ENCODE measurements at regions not wholly inside any gene's neighbourhood (a gene's known extent, or its start where the extent isn't known, plus 50 kb on each side); places are given as distances from the start of the nearest gene placed in this dataset.

GRCh38 chr7:15099074-15099473, 196.5 kb upstream of the DGKB start:
- H3K4me3 ChIP-seq (ENCODE audit: low read length) = no peak overlapping the region
- H3K36me3 ChIP-seq (ENCODE audit: control insufficient read depth, insufficient read depth, low read length) = no peaks in the 10 kb centered on the region
- DNase-seq (ENCODE audit: low read depth, low spot score) = no peak
- H3K27ac ChIP-seq (ENCODE audit: low read length) = no peak overlapping the region
- H3K27me3 ChIP-seq (ENCODE audit: control insufficient read depth, insufficient read depth, low read length) = no peaks in the 10 kb centered on the region
- no peaks in the 10 kb centered on the region for H3K9me3 ChIP-seq (ENCODE audit: control insufficient read depth, insufficient read depth, low read length)
- no peaks in the 10 kb centered on the region for H3K4me1 ChIP-seq (ENCODE audit: control insufficient read depth, insufficient read depth, low read length)

DNA sequence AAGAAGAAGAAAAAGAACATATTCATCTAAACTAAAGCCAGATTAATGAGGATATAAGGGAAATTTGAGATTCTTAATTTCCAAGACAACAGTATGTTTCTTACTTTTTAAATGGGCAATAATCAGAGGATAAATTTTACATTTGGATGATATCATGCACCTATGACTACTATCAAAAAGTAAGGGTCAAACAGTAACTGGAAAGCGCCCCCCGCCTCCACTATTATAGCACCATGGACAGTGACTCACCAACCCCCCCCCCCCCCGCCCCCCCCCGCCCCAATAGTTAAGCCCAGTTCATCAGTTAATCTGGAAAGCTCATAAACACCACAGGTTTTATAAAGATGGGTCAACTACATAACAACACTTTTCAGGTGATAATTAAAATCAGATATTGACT, 194.3 kb upstream of the DGKB start:
- no peak for DNase-seq (ENCODE audit: low read depth, low spot score)
- no peak overlapping the region for H3K4me3 ChIP-seq (ENCODE audit: low read length)
- H3K27me3 ChIP-seq (ENCODE audit: control insufficient read depth, insufficient read depth, low read length) = no peaks in the 10 kb centered on the region
- no CpG with 5 or more reads among the region's 4 CpGs for WGBS (ENCODE audit: insufficient coverage, insufficient read length)
- no peak overlapping the region for H3K27ac ChIP-seq (ENCODE audit: low read length)
- H3K9me3 ChIP-seq (ENCODE audit: control insufficient read depth, insufficient read depth, low read length) = no peaks in the 10 kb centered on the region
- no peaks in the 10 kb centered on the region for H3K36me3 ChIP-seq (ENCODE audit: control insufficient read depth, insufficient read depth, low read length)
- H3K4me1 ChIP-seq (ENCODE audit: control insufficient read depth, insufficient read depth, low read length) = no peaks in the 10 kb centered on the region

DNA sequence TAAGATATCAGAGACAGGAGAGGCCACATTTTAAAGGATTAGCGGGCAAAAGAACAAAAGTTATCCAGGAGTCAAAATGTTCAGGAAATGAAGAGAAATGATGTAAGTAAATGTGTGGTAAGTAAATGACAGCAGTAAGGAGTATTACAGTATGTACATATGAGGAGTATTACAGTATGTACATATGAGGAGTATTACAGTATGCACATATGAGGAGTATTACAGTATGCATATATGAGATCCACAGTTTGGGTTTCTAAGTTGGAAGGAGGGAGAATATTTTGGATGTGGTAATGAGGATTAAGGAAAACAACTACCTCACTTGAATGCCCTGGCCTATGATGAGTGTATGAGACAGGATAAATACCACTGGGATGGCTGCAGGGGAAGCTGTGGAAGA, 192.4 kb upstream of the DGKB start:
- WGBS (ENCODE audit: insufficient coverage, insufficient read length) = no CpG with 5 or more reads among the region's 1 CpG
- H3K36me3 ChIP-seq (ENCODE audit: control insufficient read depth, insufficient read depth, low read length) = no peaks in the 10 kb centered on the region
- no peak overlapping the region for H3K27ac ChIP-seq (ENCODE audit: low read length)
- H3K27me3 ChIP-seq (ENCODE audit: control insufficient read depth, insufficient read depth, low read length) = no peaks in the 10 kb centered on the region
- no peaks in the 10 kb centered on the region for H3K9me3 ChIP-seq (ENCODE audit: control insufficient read depth, insufficient read depth, low read length)
- H3K4me1 ChIP-seq (ENCODE audit: control insufficient read depth, insufficient read depth, low read length) = no peaks in the 10 kb centered on the region
- no peak overlapping the region for H3K4me3 ChIP-seq (ENCODE audit: low read length)
- no peak for DNase-seq (ENCODE audit: low read depth, low spot score)

DNA sequence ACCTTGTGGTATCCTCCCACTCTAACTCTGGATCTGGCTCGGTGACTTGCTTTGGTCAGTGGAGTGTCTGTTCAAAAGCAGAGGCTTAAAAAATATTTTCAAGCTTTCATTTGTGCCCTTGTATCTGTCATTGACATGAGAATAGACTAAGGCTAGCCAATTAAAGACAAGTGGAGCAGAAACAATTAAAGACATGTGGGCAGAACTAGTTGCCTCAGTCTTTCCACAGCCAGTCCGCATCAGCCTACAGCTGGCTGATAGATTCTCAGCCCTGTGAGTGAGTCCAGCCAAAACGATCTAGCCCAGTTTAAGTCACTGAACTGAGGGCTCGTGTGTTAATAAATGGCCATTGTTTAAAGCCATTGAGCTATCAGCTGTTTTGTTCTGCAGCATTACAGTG, 185.2 kb upstream of the DGKB start:
- Histone ChIP-seq H3K27ac (ENCODE audit: low read length) (no peak overlapping the region), H3K36me3 (ENCODE audit: control insufficient read depth, insufficient read depth, low read length) (no peaks in the 10 kb centered on the region), H3K4me1 (ENCODE audit: control insufficient read depth, insufficient read depth, low read length) (peaks cover 2% of the 10 kb centered on the region; the same call in 1 of the 2 replicates), H3K27me3 (ENCODE audit: control insufficient read depth, insufficient read depth, low read length) (no peaks in the 10 kb centered on the region), H3K4me3 (ENCODE audit: low read length) (no peak overlapping the region), H3K9me3 (ENCODE audit: control insufficient read depth, insufficient read depth, low read length) (no peaks in the 10 kb centered on the region)
- DNase-seq (ENCODE audit: low read depth, low spot score) = no peak
- WGBS (ENCODE audit: insufficient coverage, insufficient read length) = no CpG with 5 or more reads among the region's 4 CpGs

- no peaks in the 10 kb centered on the region for H3K27me3 ChIP-seq (ENCODE audit: control insufficient read depth, insufficient read depth, low read length)
- no peak overlapping the region for H3K27ac ChIP-seq (ENCODE audit: low read length)
- H3K4me3 ChIP-seq (ENCODE audit: low read length) = no peak overlapping the region
- H3K36me3 ChIP-seq (ENCODE audit: control insufficient read depth, insufficient read depth, low read length) = no peaks in the 10 kb centered on the region
- H3K9me3 ChIP-seq (ENCODE audit: control insufficient read depth, insufficient read depth, low read length) = no peaks in the 10 kb centered on the region
- DNase-seq (ENCODE audit: low read depth, low spot score) = no peak
- peaks cover 2% of the 10 kb centered on the region; the same call in 1 of the 2 replicates for H3K4me1 ChIP-seq (ENCODE audit: control insufficient read depth, insufficient read depth, low read length)
- WGBS (ENCODE audit: insufficient coverage, insufficient read length) = no CpG with 5 or more reads among the region's 2 CpGs
Measured at GRCh38 chr7:15086862-15087261, 184.3 kb upstream of the DGKB start.

- no CpG with 5 or more reads among the region's 3 CpGs for WGBS (ENCODE audit: insufficient coverage, insufficient read length)
- no peaks in the 10 kb centered on the region for H3K27me3 ChIP-seq (ENCODE audit: control insufficient read depth, insufficient read depth, low read length)
- no peak for DNase-seq (ENCODE audit: low read depth, low spot score)
- no peak overlapping the region for H3K27ac ChIP-seq (ENCODE audit: low read length)
- no peak overlapping the region for H3K4me3 ChIP-seq (ENCODE audit: low read length)
- H3K36me3 ChIP-seq (ENCODE audit: control insufficient read depth, insufficient read depth, low read length) = no peaks in the 10 kb centered on the region
- no peaks in the 10 kb centered on the region for H3K9me3 ChIP-seq (ENCODE audit: control insufficient read depth, insufficient read depth, low read length)
- H3K4me1 ChIP-seq (ENCODE audit: control insufficient read depth, insufficient read depth, low read length) = peaks cover 2% of the 10 kb centered on the region; the same call in 1 of the 2 replicates
Measured at GRCh38 chr7:15086131-15086611, 183.6 kb upstream of the DGKB start.

DNA sequence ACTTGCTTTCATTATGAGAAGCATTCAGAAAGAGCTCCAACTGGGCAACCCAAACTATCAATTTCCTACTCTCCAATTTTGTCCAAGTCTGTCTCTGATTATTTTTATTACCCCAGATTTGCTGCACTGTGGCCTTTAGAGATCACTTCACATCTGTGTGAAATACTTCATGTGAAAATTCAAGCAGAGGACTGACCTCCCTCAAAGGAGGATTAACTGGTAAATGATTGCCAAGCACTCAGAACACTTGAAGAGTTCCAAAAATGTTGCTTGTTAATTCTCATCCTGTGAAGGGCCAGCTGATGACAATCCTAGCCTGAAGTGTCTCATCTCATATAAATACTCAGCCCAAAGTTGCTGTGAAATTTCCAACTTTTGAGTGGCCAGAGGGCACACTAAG, 182.8 kb upstream of the DGKB start:
- no peak for DNase-seq (ENCODE audit: low read depth, low spot score)
- Histone ChIP-seq H3K4me1 (ENCODE audit: control insufficient read depth, insufficient read depth, low read length) (peaks cover 2% of the 10 kb centered on the region; the same call in 1 of the 2 replicates), H3K36me3 (ENCODE audit: control insufficient read depth, insufficient read depth, low read length) (no peaks in the 10 kb centered on the region), H3K27me3 (ENCODE audit: control insufficient read depth, insufficient read depth, low read length) (no peaks in the 10 kb centered on the region), H3K4me3 (ENCODE audit: low read length) (no peak overlapping the region), H3K27ac (ENCODE audit: low read length) (no peak overlapping the region), H3K9me3 (ENCODE audit: control insufficient read depth, insufficient read depth, low read length) (no peaks in the 10 kb centered on the region)

DNA sequence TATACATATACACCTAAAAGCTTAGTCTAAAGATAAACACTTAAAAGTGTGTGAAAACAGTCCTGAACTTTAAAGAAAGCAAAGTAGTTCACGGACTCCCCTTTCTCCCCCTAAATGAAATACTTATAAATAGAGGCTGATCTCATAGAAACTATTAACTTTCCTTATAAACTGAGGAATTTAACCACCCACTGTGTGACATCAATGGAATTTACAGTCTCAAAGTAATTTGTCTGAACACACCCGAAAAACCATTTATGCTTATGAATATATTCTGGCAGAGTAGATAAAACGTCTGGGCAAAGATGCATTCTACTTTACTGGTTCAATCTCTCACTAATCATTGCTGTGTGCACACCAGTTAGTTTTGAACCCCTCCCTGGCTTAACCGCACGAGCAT, 181.8 kb upstream of the DGKB start:
- DNase-seq (ENCODE audit: low read depth, low spot score) = no peak
- no peak overlapping the region for H3K4me3 ChIP-seq (ENCODE audit: low read length)
- no CpG with 5 or more reads among the region's 5 CpGs for WGBS (ENCODE audit: insufficient coverage, insufficient read length)
- no peaks in the 10 kb centered on the region for H3K36me3 ChIP-seq (ENCODE audit: control insufficient read depth, insufficient read depth, low read length)
- H3K27ac ChIP-seq (ENCODE audit: low read length) = no peak overlapping the region
- no peaks in the 10 kb centered on the region for H3K27me3 ChIP-seq (ENCODE audit: control insufficient read depth, insufficient read depth, low read length)
- H3K4me1 ChIP-seq (ENCODE audit: control insufficient read depth, insufficient read depth, low read length) = peaks cover 2% of the 10 kb centered on the region; the same call in 1 of the 2 replicates
- no peaks in the 10 kb centered on the region for H3K9me3 ChIP-seq (ENCODE audit: control insufficient read depth, insufficient read depth, low read length)

- H3K36me3 ChIP-seq (ENCODE audit: control insufficient read depth, insufficient read depth, low read length) = no peaks in the 10 kb centered on the region
- no peaks in the 10 kb centered on the region for H3K27me3 ChIP-seq (ENCODE audit: control insufficient read depth, insufficient read depth, low read length)
- H3K4me1 ChIP-seq (ENCODE audit: control insufficient read depth, insufficient read depth, low read length) = peaks cover 2% of the 10 kb centered on the region; the same call in 1 of the 2 replicates
- no peak overlapping the region for H3K4me3 ChIP-seq (ENCODE audit: low read length)
- WGBS (ENCODE audit: insufficient coverage, insufficient read length) = no CpG with 5 or more reads among the region's 1 CpG
- no peaks in the 10 kb centered on the region for H3K9me3 ChIP-seq (ENCODE audit: control insufficient read depth, insufficient read depth, low read length)
- H3K27ac ChIP-seq (ENCODE audit: low read length) = no peak overlapping the region
- no peak for DNase-seq (ENCODE audit: low read depth, low spot score)
Measured at GRCh38 chr7:15081891-15082290, 179.3 kb upstream of the DGKB start.

DNA sequence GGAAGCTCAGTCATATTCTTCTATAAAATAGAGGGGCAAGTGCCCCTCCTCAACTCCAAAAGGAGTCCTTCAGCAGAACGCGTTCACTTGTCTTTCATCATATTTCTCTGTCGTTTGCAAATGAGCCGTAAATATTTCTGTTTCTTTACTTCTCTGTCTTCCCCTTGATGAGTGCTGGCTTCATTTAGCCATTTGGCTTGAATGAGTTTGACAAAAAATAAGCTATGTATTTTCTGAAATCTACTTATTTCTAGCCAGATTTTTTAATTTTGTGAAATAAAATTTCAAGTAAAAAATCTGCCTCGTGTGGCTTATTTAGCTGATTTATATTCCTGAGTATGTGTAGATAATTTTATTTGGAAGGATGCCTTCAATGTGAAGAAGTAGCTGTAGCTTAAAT, 170.8 kb upstream of the DGKB start:
- no peaks in the 10 kb centered on the region for H3K27me3 ChIP-seq (ENCODE audit: control insufficient read depth, insufficient read depth, low read length)
- H3K4me1 ChIP-seq (ENCODE audit: control insufficient read depth, insufficient read depth, low read length) = no peaks in the 10 kb centered on the region
- no peak overlapping the region for H3K4me3 ChIP-seq (ENCODE audit: low read length)
- no CpG with 5 or more reads among the region's 5 CpGs for WGBS (ENCODE audit: insufficient coverage, insufficient read length)
- no peaks in the 10 kb centered on the region for H3K9me3 ChIP-seq (ENCODE audit: control insufficient read depth, insufficient read depth, low read length)
- H3K27ac ChIP-seq (ENCODE audit: low read length) = no peak overlapping the region
- H3K36me3 ChIP-seq (ENCODE audit: control insufficient read depth, insufficient read depth, low read length) = no peaks in the 10 kb centered on the region
- DNase-seq (ENCODE audit: low read depth, low spot score) = no peak

GRCh38 chr7:15068324-15068723, 165.8 kb upstream of the DGKB start:
- H3K36me3 ChIP-seq (ENCODE audit: control insufficient read depth, insufficient read depth, low read length) = no peaks in the 10 kb centered on the region
- no peak for DNase-seq (ENCODE audit: low read depth, low spot score)
- no peaks in the 10 kb centered on the region for H3K4me1 ChIP-seq (ENCODE audit: control insufficient read depth, insufficient read depth, low read length)
- no peak overlapping the region for H3K27ac ChIP-seq (ENCODE audit: low read length)
- no peaks in the 10 kb centered on the region for H3K27me3 ChIP-seq (ENCODE audit: control insufficient read depth, insufficient read depth, low read length)
- H3K4me3 ChIP-seq (ENCODE audit: low read length) = no peak overlapping the region
- WGBS (ENCODE audit: insufficient coverage, insufficient read length) = no CpG with 5 or more reads among the region's 1 CpG
- H3K9me3 ChIP-seq (ENCODE audit: control insufficient read depth, insufficient read depth, low read length) = no peaks in the 10 kb centered on the region

All from iPS DF 6.9 (cell line).